HEK293 (cell line): ENCODE measurements at regions not wholly inside any gene's neighbourhood (a gene's known extent, or its start where the extent isn't known, plus 50 kb on each side); places are given as distances from the start of the nearest gene placed in this dataset.

Experiments used
- CTCF ChIA-PET: fragments of 350-600 bp; formaldehyde crosslinking; extraction: SDS; loops from one replicate; lab custom pipeline; 2021; ENCODE audit warnings: antibody characterized with exemption; lab: Yijun Ruan, JAX
- POLR2A ChIA-PET: fragments of 300-600 bp; formaldehyde crosslinking; extraction: SDS; loops from one replicate; lab custom pipeline; 2020; ENCODE audit warnings: antibody characterized with exemption, inconsistent platforms; lab: Yijun Ruan, JAX
- H3K27ac ChIP-seq: fragments of 200-500 bp; sonication (Bioruptor generic); 2 replicates; pipeline ENCODE4 v1.5.1; 2014; ENCODE audit warnings: low read depth, low read length, control low read depth, inconsistent platforms; ENCODE audit errors: extremely low read depth
- H3K36me3 ChIP-seq, 2 experiments: fragments of 200-500 bp in 1 of 2; sonication (Bioruptor generic) in 1 of 2; 1 replicate in 1 of 2; 2 replicates in 1 of 2; pipeline ENCODE4 v1.5.1; 2014 to 2017; ENCODE audit warnings: inconsistent platforms in 2 of 2, low read length in 2 of 2; ENCODE audit not compliant: control insufficient read depth in 2 of 2, insufficient read depth in 1 of 2
- H3K4me1 ChIP-seq: fragments of 200-500 bp; sonication (Bioruptor generic); 2 replicates; pipeline ENCODE4 v1.5.1; 2014; ENCODE audit warnings: mild to moderate bottlenecking, low read length, inconsistent platforms; ENCODE audit not compliant: control insufficient read depth, insufficient read depth
- H3K4me3 ChIP-seq: 2 replicates; pipeline ENCODE4 v1.5.1; 2011; ENCODE audit warnings: low read depth, mild to moderate bottlenecking, control low read depth, low read length, moderate library complexity
- H3K9me3 ChIP-seq: fragments of 200-500 bp; sonication (Bioruptor generic); 2 replicates; pipeline ENCODE4 v1.5.1; 2014; ENCODE audit warnings: low read depth, low read length, inconsistent platforms; ENCODE audit not compliant: control insufficient read depth, insufficient read depth
- PATZ1 ChIP-seq: fragments of 450-650 bp; formaldehyde crosslinking; IDR thresholded peaks from 2 replicates; pipeline ENCODE4 v1.5.1; 2016; ENCODE audit warnings: missing biosample characterization, missing genetic modification characterization
- PRDM4 ChIP-seq: fragments of 450-650 bp; formaldehyde crosslinking; IDR thresholded peaks from 2 replicates; pipeline ENCODE4 v1.5.1; 2017; ENCODE audit warnings: missing biosample characterization, missing genetic modification characterization
- REST ChIP-seq: fragments of 450-650 bp; formaldehyde crosslinking; IDR thresholded peaks from 2 replicates; pipeline ENCODE4 v1.5.1; 2016; ENCODE audit warnings: missing biosample characterization, missing genetic modification characterization
- SP3 ChIP-seq: fragments of 450-650 bp; formaldehyde crosslinking; IDR thresholded peaks from 2 replicates; pipeline ENCODE4 v1.5.1; 2016; ENCODE audit warnings: missing biosample characterization, missing genetic modification characterization
- TRIM28 ChIP-seq: IDR thresholded peaks from 2 replicates; pipeline ENCODE4 v1.6.1; 2011; ENCODE audit warnings: low read length, control low read depth, borderline replicate concordance
- ZBTB11 ChIP-seq: fragments of 450-650 bp; formaldehyde crosslinking; conservative IDR thresholded peaks from 2 replicates; pipeline ENCODE4 v1.5.1; 2016; ENCODE audit warnings: low read depth, missing biosample characterization, missing genetic modification characterization
- ZBTB20 ChIP-seq: fragments of 450-650 bp; formaldehyde crosslinking; IDR thresholded peaks from 2 replicates; pipeline ENCODE4 v1.5.1; 2016; ENCODE audit warnings: missing biosample characterization, missing genetic modification characterization
- ZBTB21 ChIP-seq: fragments of 450-650 bp; formaldehyde crosslinking; IDR thresholded peaks from 2 replicates; pipeline ENCODE4 v1.5.1; 2017; ENCODE audit warnings: missing biosample characterization, missing genetic modification characterization
- ZNF138 ChIP-seq: fragments of 450-650 bp; formaldehyde crosslinking; IDR thresholded peaks from 2 replicates; pipeline ENCODE4 v1.5.1; 2016; ENCODE audit warnings: missing biosample characterization, missing genetic modification characterization, borderline replicate concordance
- ZNF239 ChIP-seq: fragments of 450-650 bp; formaldehyde crosslinking; IDR thresholded peaks from 2 replicates; pipeline ENCODE4 v1.5.1; 2016; ENCODE audit warnings: missing biosample characterization, missing genetic modification characterization
- ZNF488 ChIP-seq: fragments of 450-650 bp; formaldehyde crosslinking; IDR thresholded peaks from 2 replicates; pipeline ENCODE4 v1.5.1; 2016; ENCODE audit warnings: missing biosample characterization, missing genetic modification characterization
- ZNF529 ChIP-seq: fragments of 450-650 bp; formaldehyde crosslinking; IDR thresholded peaks from 2 replicates; pipeline ENCODE4 v1.5.1; 2017; ENCODE audit warnings: missing genetic modification characterization, missing biosample characterization; ENCODE audit not compliant: insufficient replicate concordance
- ZNF571 ChIP-seq: fragments of 450-650 bp; formaldehyde crosslinking; IDR thresholded peaks from 2 replicates; pipeline ENCODE4 v1.5.0; 2017; ENCODE audit warnings: missing biosample characterization, missing genetic modification characterization
- ZNF626 ChIP-seq: fragments of 450-650 bp; sonication (Bioruptor Pico); formaldehyde crosslinking; IDR thresholded peaks from 2 replicates; pipeline ENCODE4 v1.5.1; 2018; ENCODE audit warnings: missing biosample characterization, missing genetic modification characterization, inconsistent platforms
- ZNF629 ChIP-seq: fragments of 450-650 bp; formaldehyde crosslinking; IDR thresholded peaks from 2 replicates; pipeline ENCODE4 v1.5.1; 2017; ENCODE audit warnings: missing biosample characterization, missing genetic modification characterization
- ZNF654 ChIP-seq: fragments of 450-650 bp; formaldehyde crosslinking; IDR thresholded peaks from 2 replicates; pipeline ENCODE4 v1.5.1; 2016; ENCODE audit warnings: low read depth, missing biosample characterization, missing genetic modification characterization
- ZNF776 ChIP-seq: fragments of 450-650 bp; formaldehyde crosslinking; IDR thresholded peaks from 2 replicates; pipeline ENCODE4 v1.5.0; 2017; ENCODE audit warnings: missing biosample characterization, missing genetic modification characterization, borderline replicate concordance
- ZSCAN30 ChIP-seq: fragments of 450-650 bp; IDR thresholded peaks from 2 replicates; pipeline ENCODE4 v1.5.1; 2018; ENCODE audit warnings: missing biosample characterization, mild to moderate bottlenecking, missing genetic modification characterization, moderate library complexity

- no peak for TF ChIP-seq REST (tag by site-specific recombination)
Observed at GRCh38 chr7:136617176-136617575, 251.3 kb upstream of the CHRM2 start (continued).

- ChIA-PET POLR2A (no interaction called here), CTCF (interaction anchor here (0.6 kb wide), 1 partner anchor 197 kb away, joined by 4 read pairs; no protein-coding TSS in a partner anchor)
- H3K36me3 ChIP-seq: no peaks in the 10 kb centered on the region
- no peaks in the 10 kb centered on the region for H3K4me1 ChIP-seq
- no peak overlapping the region for H3K4me3 ChIP-seq
- H3K9me3 ChIP-seq: no peaks in the 10 kb centered on the region
- TF ChIP-seq ZNF138 (tag by site-specific recombination): no peak
- TF ChIP-seq ZNF626 (tag by site-specific recombination): no peak
- no peak for TF ChIP-seq TRIM28
- no peak for TF ChIP-seq ZBTB11
- TF ChIP-seq ZNF529: no peak
- no peak for TF ChIP-seq PATZ1
- TF ChIP-seq ZBTB20 (tag by site-specific recombination): no peak
- TF ChIP-seq ZNF488 (tag by site-specific recombination): no peak
- TF ChIP-seq ZNF239: no peak
- no peak overlapping the region for H3K27ac ChIP-seq
Observed at GRCh38 chr7:136605532-136606329, 262.7 kb upstream of the CHRM2 start.

GRCh38 chr7:136601772-136602171 lies 266.7 kb upstream of the CHRM2 start:
- no peak overlapping the region for H3K27ac ChIP-seq
- ChIA-PET CTCF (no interaction called here), POLR2A (no interaction called here)
- H3K36me3 ChIP-seq: no peaks in the 10 kb centered on the region
- no peak overlapping the region for H3K4me3 ChIP-seq
- no peaks in the 10 kb centered on the region for H3K4me1 ChIP-seq
- H3K9me3 ChIP-seq: no peaks in the 10 kb centered on the region
- TF ChIP-seq ZNF571 (tag by site-specific recombination) (no peak), ZNF776 (tag by site-specific recombination) (no peak), ZNF629 (tag by site-specific recombination) (no peak), PRDM4 (tag by site-specific recombination) (no peak), ZNF654 (tag by site-specific recombination) (no peak), ZSCAN30 (tag by site-specific recombination) (no peak), SP3 (tag by site-specific recombination) (no peak), ZBTB21 (tag by site-specific recombination) (no peak)
